Vagina (tissue), 2 donors: ENCODE measurements at regions not wholly inside any gene's neighbourhood (a gene's known extent, or its start where the extent isn't known, plus 50 kb on each side); places are given as distances from the start of the nearest gene placed in this dataset.
"Not testable (repeated sequence)": the region's sequence is repeated elsewhere in the genome, so short reads cannot be mapped to it uniquely, and the experiment has no call there.

Experiments
- DNase-seq, 2 donors: peaks; one replicate each; pipeline ENCODE4 v3.0.0-alpha.2; 2017; ENCODE audit errors: extremely low spot score in 2 of 2
- H3K27ac ChIP-seq: fragments of 200-600 bp; sonication (generic); one replicate; pipeline ENCODE4 v1.5.1; 2019
- H3K27me3 ChIP-seq: fragments of 200-600 bp; sonication (generic); one replicate; pipeline ENCODE4 v1.5.1; 2019
- H3K36me3 ChIP-seq, 2 donors: fragments of 200-600 bp; sonication (generic); one replicate each; pipeline ENCODE4 v1.5.1; 2017 to 2019
- H3K4me1 ChIP-seq: fragments of 200-600 bp; sonication (generic); one replicate; pipeline ENCODE4 v1.5.1; 2019
- H3K4me3 ChIP-seq, 2 donors: fragments of 200-600 bp; sonication (generic); 1 replicate in 1 of 2; 2 replicates in 1 of 2; pipeline ENCODE4 v1.5.1; 2016 to 2019
- H3K9me3 ChIP-seq: fragments of 200-600 bp; sonication (generic); one replicate; pipeline ENCODE4 v1.5.1; 2019
- intact Hi-C: fragments of 100-400 bp; cut with DNase I; formaldehyde crosslinking; loops from one replicate; pipeline ENCODE4 v1.15.1; 2023

DNA sequence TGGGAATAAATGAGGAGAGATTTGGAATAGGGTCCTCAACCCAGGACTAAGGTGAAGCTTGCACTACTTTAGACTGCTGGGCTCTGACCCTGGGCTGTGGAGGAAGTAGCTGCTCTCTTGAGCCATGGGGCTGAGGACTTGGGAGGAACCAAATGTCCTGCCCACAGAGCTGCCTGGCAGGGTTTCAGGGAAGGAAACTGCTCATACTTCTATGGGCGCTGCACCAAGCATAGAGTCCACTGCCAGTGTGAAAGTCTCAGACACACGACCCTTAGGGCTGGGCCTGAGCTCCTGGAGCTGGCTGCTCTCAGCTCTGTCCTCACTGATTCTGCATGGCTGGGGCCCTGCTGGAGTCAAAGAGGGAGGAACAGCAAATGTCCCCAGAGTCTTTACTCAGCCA is 461.7 kb downstream of the RPIA start:
- H3K4me3 ChIP-seq, H3K9me3 ChIP-seq, H3K27me3 ChIP-seq, DNase-seq, H3K27ac ChIP-seq, intact Hi-C loops, H3K36me3 ChIP-seq, H3K4me1 ChIP-seq: not testable (repeated sequence)

DNA sequence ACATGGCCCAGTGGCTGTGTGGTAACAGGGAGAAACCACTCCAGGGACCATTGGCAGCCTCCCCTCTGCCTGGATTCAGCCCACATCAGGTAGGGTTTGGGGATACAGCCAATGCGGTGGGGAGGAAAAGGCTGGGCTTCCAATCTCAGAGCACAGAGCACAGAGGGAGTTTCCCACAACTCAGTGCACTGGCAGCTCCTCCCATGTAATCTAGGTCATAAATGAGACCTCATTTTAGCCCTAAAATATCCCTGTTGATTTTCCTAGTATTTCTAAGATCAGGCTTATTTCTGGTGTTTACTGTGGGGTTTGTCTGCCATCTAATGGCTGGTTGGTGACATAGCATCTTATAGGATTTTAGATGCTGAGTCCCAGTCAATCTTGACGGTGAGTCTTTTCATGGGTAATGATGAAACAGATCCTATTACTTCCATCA is 462.8 kb downstream of the RPIA start:
- H3K36me3 ChIP-seq, H3K9me3 ChIP-seq, H3K27me3 ChIP-seq, intact Hi-C loops, H3K27ac ChIP-seq, DNase-seq, H3K4me1 ChIP-seq, H3K4me3 ChIP-seq: not testable (repeated sequence)

- H3K4me3 ChIP-seq, H3K27me3 ChIP-seq, H3K9me3 ChIP-seq, H3K4me1 ChIP-seq, H3K36me3 ChIP-seq, intact Hi-C loops, H3K27ac ChIP-seq, DNase-seq: not testable (repeated sequence)
Observed at GRCh38 chr2:89160306-89160705, 468.8 kb downstream of the RPIA start.

DNA sequence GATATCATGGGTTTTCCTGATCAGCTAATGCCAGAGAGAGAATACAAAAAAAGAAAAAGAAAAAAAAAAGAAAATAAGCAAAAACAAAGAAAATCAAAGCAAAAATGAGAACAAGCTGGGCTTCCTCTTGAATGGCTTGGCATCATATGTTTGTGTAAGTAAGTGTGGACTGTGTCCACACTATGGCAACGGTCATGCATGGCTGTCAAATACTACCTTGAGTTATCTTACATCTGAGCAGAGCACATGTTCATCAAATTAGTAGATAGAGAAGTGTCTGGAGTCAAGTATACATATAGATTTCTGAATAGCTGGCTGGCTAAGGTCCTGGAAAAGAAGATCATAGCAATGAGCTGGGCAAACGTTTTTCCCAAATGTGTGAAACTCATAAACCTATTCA is 470.2 kb downstream of the RPIA start:
- H3K4me1 ChIP-seq, H3K4me3 ChIP-seq, H3K27me3 ChIP-seq, H3K36me3 ChIP-seq, H3K27ac ChIP-seq, H3K9me3 ChIP-seq, intact Hi-C loops, DNase-seq: not testable (repeated sequence)

DNA sequence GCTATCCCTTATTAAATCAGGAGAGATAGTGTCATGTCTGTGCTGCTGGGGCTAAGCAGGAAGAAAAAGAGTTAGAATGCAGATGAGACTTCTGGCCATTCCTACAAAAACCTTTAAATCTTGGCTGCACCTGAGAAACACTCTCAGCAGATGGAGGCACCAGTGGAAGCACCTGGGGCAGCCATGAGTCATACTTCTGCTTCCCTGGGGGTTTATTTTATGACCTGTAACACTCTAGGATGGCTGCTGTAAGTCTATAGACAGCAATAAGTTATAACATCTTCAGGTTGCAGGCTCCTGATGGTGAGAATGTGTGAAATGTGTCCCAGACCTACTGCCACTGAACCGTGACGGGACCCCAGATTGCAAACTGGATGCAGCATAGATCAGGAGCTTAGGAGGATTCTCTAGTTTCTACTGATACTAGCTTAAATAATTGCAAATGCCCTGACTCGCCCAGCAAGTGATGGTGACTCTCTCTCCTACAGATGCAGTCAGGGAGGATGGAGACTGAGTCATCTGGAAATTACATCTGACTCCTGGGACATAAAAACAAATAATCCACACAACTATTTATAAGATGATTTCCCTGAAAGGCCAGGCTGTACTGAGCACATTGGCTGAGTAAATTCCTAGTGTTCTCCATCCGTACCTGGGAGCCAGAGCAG is 479.2 kb downstream of the RPIA start:
- DNase-seq, H3K27me3 ChIP-seq, H3K4me1 ChIP-seq, H3K4me3 ChIP-seq, H3K36me3 ChIP-seq, H3K27ac ChIP-seq, intact Hi-C loops, H3K9me3 ChIP-seq: not testable (repeated sequence)

DNA sequence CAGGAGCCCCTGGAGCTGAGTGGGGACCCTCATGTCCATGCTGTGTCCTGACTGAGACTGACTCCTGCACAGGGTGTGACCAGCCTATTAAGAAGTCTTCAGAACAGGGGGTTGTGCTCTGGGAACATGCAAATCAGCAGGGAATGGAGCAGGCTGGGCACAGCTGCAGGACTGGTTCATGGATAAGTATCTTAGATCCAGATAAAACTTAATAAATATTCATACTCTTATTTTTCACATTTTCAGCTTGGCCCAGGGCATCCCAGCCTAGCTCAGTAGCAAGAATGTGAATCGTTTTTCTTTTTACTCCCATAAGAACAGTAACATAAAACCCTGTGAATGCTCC is 479.7 kb downstream of the RPIA start:
- intact Hi-C loops, H3K27me3 ChIP-seq, H3K36me3 ChIP-seq, H3K4me3 ChIP-seq, H3K9me3 ChIP-seq, H3K27ac ChIP-seq, H3K4me1 ChIP-seq, DNase-seq: not testable (repeated sequence)

DNA sequence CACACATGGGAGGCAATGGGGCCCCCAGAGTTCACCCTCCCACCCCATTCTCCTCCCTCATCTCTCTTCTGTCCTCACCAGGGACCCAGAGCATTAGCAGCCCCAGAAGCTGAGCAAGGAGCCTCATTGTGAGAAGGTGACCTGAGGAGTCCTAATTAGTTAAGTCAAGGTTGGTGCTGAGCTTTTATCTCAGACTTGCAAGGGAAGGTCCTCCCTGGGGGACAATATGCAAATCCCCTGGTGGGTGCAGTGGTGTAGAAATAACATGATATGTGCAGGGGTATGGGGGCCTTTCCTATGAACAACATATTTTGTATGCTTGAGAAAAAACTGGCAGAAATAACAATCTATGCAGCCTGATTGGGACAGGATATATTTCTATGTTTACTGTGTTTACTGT is 485.5 kb downstream of the RPIA start:
- H3K4me1 ChIP-seq, intact Hi-C loops, DNase-seq, H3K27ac ChIP-seq, H3K27me3 ChIP-seq, H3K36me3 ChIP-seq, H3K4me3 ChIP-seq, H3K9me3 ChIP-seq: not testable (repeated sequence)

DNA sequence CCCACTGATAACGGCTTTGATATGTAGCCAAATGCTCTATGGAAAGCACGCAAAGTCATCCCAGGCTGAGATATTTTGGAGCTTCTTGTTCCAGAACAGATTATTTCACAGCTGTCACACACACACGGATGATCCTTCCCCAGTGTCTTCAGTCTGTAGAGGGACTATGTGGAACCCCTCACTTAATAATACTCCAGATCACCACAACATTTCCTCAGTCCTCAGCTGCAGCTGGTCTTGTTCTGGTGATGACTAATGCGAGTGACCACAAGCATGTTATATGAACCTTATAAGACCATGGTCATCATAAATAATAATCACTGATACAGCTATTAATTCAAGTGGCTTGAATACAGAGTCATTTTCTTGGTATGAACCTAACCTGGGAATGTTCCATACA is 490.7 kb downstream of the RPIA start:
- intact Hi-C loops, H3K9me3 ChIP-seq, H3K4me3 ChIP-seq, H3K36me3 ChIP-seq, H3K27me3 ChIP-seq, H3K4me1 ChIP-seq, DNase-seq, H3K27ac ChIP-seq: not testable (repeated sequence)

DNA sequence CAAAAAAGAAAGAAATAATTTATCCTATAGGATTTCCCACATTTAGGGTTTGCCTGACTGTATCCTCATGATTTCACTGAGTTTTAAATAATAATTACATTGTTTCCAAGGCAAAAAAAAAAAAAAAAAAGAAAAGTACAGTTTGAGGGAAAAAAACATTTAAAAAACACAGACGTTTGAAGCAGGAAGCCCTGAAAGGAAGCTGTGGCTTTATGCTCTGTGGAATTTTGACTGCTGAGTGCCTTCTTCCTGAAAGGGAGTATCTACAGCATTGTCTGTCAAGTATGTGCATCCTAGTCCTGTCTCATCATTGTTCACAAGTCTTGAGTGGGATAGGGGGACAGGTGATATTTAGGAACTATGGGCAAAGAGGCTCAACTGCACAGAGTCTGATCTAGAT is 493.3 kb downstream of the RPIA start:
- H3K4me3 ChIP-seq, H3K36me3 ChIP-seq, H3K9me3 ChIP-seq, intact Hi-C loops, H3K4me1 ChIP-seq, H3K27me3 ChIP-seq, DNase-seq, H3K27ac ChIP-seq: not testable (repeated sequence)

DNA sequence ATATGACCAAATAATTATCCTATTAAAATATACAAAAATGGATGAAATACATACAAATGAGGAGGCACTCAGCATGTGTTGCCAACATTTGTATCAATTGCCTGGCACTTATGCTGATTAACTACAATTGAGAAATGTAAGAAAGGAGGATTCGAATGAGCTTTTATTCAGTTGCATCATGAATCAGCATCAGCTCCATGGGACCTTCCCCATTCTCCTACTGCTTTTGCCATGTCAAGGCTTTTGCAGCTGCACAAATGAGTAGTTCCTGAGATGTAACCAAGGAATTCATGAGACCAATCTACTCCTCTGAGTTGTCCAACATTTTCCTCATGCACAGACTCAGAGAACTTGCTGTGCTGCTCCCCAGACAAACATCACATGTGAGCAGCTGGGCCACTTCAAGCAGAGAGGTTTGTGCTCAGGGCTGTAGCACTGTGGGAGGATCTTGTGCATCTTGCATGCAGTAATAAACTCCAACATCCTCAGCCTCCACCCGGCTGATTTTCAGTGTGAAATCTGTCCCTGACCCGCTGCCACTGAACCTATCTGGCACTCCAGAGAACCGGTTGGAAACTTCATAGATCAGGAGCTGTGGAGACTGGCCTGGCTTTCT is 504.3 kb downstream of the RPIA start:
- H3K27ac ChIP-seq, intact Hi-C loops, H3K36me3 ChIP-seq, H3K4me1 ChIP-seq, DNase-seq, H3K27me3 ChIP-seq, H3K9me3 ChIP-seq, H3K4me3 ChIP-seq: not testable (repeated sequence)

DNA sequence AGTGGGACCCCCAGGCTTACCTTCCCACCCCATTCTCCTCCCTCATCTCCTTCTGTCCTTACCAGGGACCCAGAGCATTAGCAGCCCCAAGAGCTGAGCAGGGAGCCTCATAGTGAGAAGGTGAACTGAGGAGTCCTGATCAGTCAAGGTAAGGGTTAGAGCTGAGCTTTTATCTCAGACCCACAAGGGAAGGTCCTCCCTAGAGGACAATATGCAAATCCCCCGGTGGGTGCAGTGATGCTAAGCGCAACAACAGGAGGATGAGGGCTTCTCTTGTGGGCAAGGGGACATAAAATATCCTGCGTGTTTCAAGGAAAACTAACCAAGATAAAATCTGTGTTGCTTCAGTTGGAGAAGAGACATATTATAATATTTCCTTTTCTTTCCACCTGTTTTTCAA is 505.2 kb downstream of the RPIA start:
- H3K4me3 ChIP-seq, H3K4me1 ChIP-seq, H3K36me3 ChIP-seq, intact Hi-C loops, H3K9me3 ChIP-seq, DNase-seq, H3K27ac ChIP-seq, H3K27me3 ChIP-seq: not testable (repeated sequence)

DNA sequence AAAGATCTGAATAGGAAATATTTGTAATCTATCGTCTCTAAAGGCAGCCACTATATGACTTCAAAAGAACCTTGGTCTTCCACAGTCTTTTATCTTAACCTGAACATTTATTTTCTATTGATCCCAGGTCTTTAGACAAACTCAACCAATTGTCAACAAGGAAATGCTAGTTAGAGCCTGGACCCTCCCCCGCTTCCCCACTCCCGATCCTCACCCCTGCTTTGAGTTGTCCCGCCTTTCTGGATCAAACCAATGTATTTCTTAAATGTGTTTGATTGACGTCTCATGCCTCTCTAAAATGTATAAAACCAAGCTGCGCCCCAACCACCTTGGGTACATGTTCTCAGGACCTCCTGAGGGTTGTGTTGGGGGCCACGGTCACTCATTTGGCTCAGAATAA is 506.6 kb downstream of the RPIA start:
- not testable (repeated sequence) for H3K27me3 ChIP-seq

DNA sequence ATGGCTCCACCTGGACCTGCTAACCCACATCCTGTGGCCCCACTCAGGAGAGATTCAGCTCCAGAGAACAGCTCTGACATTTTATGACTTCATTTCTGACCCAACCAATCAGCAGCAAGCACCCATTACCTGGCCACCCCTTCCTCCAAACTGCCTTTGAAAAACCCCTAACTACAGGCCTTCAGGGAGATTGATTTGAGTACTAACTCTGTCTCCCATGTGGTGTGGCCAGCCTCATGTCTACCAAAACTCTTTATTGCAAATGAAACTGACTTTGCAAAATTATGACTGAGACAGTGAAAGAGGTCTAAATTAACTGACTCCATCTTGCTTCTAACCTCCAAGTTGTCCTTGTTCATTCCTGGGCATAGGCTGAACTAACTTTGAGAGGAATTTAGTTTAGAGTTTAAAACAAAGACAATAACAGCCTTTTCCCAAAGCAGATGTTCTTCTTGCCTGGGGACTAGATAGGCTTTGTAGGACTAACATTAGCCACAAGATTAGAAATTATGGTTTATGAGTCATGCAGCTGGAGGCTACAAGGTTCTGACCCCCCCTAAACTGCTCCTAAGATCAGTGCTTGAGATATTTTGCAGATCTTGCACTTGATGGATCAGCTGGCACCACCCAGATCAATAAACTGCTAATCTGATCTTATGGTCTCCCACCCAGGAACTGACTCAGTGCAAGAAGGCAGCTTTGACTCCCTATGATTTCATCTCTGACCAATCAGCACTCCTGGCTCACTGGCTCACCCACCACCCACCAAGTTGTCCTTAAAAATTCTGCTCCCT is 508.2 kb downstream of the RPIA start:
- H3K36me3 ChIP-seq, intact Hi-C loops, H3K9me3 ChIP-seq, H3K27me3 ChIP-seq, H3K27ac ChIP-seq, DNase-seq, H3K4me1 ChIP-seq, H3K4me3 ChIP-seq: not testable (repeated sequence)

More for the DNA sequence above, 506.6 kb downstream of the RPIA start:
- DNase-seq, H3K4me3 ChIP-seq, H3K27ac ChIP-seq, H3K9me3 ChIP-seq, H3K36me3 ChIP-seq, H3K4me1 ChIP-seq, intact Hi-C loops: not testable (repeated sequence)

DNA sequence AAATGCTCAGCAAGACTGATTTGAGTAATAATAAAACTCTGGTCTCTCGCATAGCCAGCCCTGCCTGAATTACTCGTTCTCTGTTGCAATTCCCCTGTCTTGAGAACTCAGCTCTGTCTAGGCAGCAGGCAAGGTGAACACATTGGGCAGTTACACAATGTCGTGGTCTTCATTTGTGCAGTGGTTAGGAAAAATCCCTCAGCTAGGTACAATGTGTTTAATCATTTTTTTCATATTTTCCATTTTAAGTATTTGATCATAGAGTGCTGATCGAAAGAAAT is 508.7 kb downstream of the RPIA start:
- H3K36me3 ChIP-seq, H3K9me3 ChIP-seq, H3K4me1 ChIP-seq, intact Hi-C loops, DNase-seq, H3K4me3 ChIP-seq, H3K27me3 ChIP-seq, H3K27ac ChIP-seq: not testable (repeated sequence)
